Panc1 (cell line): ENCODE measurements at regions not wholly inside any gene's neighbourhood (a gene's known extent, or its start where the extent isn't known, plus 50 kb on each side); places are given as distances from the start of the nearest gene placed in this dataset.

Experiments
- CTCF ChIP-seq: fragments of 450-650 bp; IDR thresholded peaks from 2 replicates; pipeline ENCODE4 v1.5.1; 2017; ENCODE audit warnings: mild to moderate bottlenecking
- POLR2AphosphoS5 ChIP-seq: IDR thresholded peaks from 2 replicates; pipeline ENCODE4 v1.6.1; 2012; ENCODE audit warnings: mild to moderate bottlenecking, low read depth, low read length, moderate library complexity
- SIN3A ChIP-seq: IDR thresholded peaks from 2 replicates; pipeline ENCODE4 v1.6.1; 2012; ENCODE audit warnings: low read depth, mild to moderate bottlenecking, low read length, moderate library complexity, borderline replicate concordance; ENCODE audit not compliant: insufficient read depth

GRCh38 chr7:46168671-46169383, 247.8 kb upstream of the IGFBP3 start:
- TF ChIP-seq SIN3A = no peak
- no peak for TF ChIP-seq CTCF
- no peak for TF ChIP-seq POLR2AphosphoS5
